ENCODE measurements at regions not wholly inside any gene's neighbourhood (a gene's known extent, or its start where the extent isn't known, plus 50 kb on each side); places are given as distances from the start of the nearest gene placed in this dataset.

- no peak for TF ChIP-seq CTCF (conservative IDR thresholded peaks at IDR 0.05; ENCODE audit: low read depth, low read length)
- TF ChIP-seq EZH2 (IDR thresholded peaks at IDR 0.05; ENCODE audit: borderline replicate concordance, low read depth, low read length, poor library complexity, severe bottlenecking): no peak
Measured at GRCh38 chr9:82893549-82893948, 169.4 kb downstream of the RASEF start.

All from A673 (cell line).